Esophagus mucosa (tissue), 1 donor: ENCODE measurements at regions not wholly inside any gene's neighbourhood (a gene's known extent, or its start where the extent isn't known, plus 50 kb on each side); places are given as distances from the start of the nearest gene placed in this dataset.
"Not testable (repeated sequence)": the region's sequence is repeated elsewhere in the genome, so short reads cannot be mapped to it uniquely, and the experiment has no call there.

ENCODE experiments used
- ATAC-seq: fragments of 200-7000 bp; cut with Tn5 transposase; one replicate; pipeline ENCODE4 v1.9.1; 2020
- donor health status: DM: yes; HTN: yes; CAD: no.

GRCh38 chr1:177406323-177406722 lies 235.6 kb downstream of the BRINP2 start:
- ATAC-seq: not testable (repeated sequence)

DNA sequence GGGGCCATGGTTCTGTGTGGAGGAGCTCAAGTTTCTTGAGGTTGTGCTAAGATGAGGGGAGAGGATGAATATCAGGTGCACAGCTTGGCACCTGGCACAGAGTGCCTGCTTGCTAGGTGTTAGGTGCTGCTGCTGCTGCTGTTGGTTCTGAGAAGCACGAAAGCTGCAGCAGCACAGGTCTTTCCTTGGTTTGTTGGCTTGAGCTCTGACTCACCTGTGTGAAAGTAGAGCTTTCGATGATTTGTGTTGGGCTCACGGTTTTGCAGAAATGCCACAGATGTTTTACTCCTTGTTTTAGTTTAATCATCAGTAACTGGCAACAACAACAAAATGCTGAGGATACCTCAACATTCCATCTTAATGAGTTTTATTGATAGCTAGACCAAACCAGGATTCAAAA lies 221.6 kb downstream of the BRINP2 start:
- no peak for ATAC-seq

DNA sequence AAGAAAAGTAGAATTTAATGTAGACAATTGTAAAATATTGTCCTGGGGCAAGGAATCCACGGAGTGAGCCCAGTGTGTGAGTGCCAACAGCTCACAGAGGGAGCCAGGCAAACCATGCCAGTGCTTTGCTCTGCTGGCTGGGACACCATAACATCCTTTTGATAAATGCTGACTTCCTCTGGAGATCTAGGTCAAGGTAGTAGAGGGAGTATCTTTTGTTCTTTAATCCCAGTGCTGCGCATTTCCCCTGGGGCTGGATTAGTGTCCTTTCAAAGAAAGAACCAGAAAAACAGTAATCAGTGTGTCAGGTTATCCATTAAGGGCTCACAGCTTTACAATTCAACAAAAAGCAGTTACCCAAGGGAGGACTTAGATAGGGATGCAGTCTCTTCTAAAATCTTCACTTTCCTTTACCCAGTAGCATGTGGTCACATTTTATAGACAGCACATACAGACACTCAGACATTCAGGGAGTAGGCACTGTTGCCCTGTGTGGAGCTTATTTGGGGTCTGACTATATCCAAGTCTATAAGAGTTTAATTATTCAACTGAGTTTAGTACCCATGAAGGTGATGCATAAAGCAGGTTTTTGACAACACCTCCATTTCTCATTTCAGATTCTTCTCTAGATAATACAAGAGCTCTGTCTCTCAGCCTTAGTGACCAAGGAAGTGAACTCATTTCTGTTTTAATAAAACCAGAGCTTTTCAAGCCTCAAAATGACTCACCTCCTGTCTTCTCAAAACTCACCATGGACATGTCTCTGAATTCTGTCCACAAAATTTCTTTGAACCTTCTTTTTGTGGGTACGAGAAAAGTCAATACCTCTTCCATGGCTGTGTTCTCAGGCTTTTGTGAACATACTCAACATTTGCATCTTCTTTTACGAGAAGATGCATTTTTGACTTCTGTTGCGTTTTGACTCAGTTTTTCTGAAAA lies 215.3 kb downstream of the BRINP2 start:
- peak; percentile 33 for ATAC-seq

- ATAC-seq: no peak
These were observed 213.7 kb downstream of the BRINP2 start for GRCh38 chr1:177384461-177384860.

- ATAC-seq: no peak
These were observed 213.0 kb downstream of the BRINP2 start for GRCh38 chr1:177383715-177384114.

DNA sequence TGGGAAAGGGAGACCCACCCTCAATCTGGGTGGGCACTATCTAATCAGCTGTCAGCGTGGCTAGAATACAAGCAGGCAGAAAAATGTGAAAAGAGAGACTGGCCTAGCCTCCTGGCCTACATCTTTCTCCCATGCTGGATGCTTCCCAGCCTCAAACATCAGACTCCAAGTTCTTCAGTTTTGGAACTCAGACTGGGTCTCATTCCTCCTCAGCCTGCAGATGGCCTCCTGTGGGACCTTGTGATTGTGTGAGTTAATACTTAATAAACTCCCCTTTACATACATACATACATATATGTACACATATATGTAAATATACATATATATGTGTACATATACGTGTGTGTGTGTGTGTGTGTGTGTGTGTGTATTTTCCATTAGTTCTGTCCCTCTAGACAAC lies 207.1 kb downstream of the BRINP2 start:
- ATAC-seq: no peak

- no peak for ATAC-seq
These were observed 197.5 kb downstream of the BRINP2 start for GRCh38 chr1:177368255-177368654.

DNA sequence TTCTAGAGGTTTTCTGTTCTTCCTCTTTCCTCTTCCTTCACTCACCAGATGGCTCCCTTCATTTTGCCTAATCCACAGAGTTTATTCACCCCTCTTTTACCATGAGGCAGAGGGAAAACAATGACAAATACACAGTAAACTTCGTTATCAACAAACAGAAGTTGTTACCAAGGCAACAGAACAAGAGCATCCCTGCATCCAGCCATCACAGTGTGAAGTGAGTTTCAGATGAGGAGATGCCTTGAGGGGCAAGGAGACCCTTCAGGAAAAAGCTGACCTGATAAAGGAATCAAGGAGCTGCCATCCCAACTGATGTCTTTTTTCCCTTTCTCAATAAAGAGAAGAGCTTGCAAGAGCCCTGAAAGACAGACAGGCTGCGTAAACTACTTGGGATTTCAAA lies 195.3 kb downstream of the BRINP2 start:
- ATAC-seq: no peak

DNA sequence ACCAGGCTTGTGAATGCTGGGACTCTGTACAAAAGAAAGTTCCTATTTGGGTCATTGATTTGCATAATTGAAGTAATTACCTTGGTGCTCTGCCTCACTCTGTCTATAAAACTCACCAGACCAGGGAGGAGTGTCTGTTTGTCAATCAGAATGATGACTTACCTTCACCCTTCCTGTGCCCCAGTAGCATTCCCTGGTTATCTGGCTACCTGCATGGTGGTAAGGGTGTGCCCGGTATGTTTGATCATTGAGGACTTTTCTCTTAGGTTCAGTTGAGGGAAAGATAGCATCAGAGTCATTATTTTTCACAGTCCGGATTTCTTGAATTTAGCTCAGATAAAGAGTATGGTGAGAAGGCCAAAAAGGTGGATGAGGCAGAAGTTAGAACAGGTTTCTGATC lies 190.0 kb downstream of the BRINP2 start:
- ATAC-seq: no peak

- ATAC-seq: no peak
These were observed 186.1 kb downstream of the BRINP2 start for GRCh38 chr1:177356674-177357435.

DNA sequence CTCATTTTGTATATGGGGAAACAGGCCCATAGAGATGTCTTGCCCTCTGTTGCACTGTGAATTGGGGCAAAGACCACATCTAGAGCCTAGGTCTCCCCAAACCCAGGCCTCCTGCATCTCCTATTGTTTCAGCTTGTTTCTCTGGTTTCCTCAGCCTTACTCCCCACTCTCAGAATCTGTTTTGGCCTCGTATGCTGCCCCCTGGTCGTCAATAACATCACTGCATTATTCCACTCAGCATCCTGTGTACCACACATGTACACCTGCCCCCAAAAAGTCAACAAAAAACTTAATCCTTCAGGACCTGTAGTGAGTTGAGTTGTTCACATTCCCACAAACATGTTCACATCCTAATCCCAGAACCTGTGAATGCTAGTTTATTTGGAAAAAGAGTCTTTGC lies 184.8 kb downstream of the BRINP2 start:
- no peak for ATAC-seq

- no peak for ATAC-seq
These were observed 183.5 kb downstream of the BRINP2 start for GRCh38 chr1:177354247-177354646.

- ATAC-seq: no peak
These were observed 180.8 kb downstream of the BRINP2 start for GRCh38 chr1:177351361-177352108.

GRCh38 chr1:177346790-177347359 lies 176.1 kb downstream of the BRINP2 start:
- ATAC-seq: no peak

GRCh38 chr1:177343445-177343844 lies 172.7 kb downstream of the BRINP2 start:
- ATAC-seq: no peak

DNA sequence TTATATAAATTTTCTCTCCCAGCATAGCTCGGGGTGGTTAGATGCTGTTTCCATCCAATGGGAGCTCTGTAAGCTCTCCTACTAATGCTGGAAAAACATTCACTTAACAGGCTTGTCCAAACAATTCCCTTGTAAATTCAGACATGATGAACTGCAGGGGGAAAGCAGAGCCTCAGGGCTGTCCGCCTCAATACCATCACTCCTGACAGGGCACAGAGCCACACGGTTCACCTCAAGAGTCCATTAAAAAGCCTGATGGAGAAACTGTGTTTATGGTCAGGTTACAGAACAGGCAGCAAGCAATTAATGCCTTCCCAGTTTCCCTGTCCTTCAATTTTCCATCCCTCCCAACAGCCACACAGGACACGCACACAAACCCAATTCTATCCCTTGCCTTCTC lies 171.0 kb downstream of the BRINP2 start:
- ATAC-seq: no peak

DNA sequence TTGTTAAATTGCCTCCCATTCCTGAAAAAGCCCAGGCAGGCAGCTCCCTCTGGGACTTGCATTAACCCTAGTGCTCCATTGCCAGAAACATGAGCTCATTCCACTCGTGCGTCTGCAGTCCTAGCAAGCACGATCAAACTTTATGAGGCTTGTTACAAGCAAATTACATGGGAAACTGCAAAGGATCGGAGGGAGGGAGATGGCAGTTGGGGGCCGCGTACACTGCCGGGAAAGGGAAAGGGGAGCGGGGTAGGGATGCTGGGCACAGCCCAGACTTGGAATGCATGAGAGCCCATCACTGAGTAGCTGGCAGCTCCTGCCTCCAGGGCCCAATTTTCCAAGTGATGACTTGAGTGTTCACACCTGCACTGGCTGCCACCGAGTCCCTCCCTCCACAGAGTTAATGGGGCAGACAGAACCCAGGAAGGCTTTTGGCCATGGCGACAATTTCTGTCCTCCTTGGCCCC lies 169.9 kb downstream of the BRINP2 start:
- no peak for ATAC-seq

DNA sequence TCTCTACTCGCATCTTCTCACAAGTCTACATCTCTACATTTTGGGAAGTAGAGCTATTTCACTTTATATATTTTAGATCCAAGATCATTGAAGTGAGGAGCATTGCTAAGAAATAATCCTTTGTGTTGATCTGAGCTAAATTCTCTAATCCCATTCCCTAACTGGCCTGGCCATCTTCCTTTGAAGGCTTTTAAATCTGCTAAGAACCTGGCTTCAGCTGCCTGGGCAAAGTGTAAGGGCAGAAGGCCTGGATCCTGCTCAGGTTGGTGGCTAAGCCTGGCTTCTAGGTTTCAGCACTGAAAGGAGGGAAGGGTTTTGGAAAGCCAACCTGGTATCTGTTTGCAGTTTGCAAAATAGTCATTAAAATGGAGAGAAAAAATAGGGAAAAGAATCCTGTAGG lies 167.6 kb downstream of the BRINP2 start:
- ATAC-seq: no peak

GRCh38 chr1:177334903-177335302 lies 164.1 kb downstream of the BRINP2 start:
- ATAC-seq: no peak

DNA sequence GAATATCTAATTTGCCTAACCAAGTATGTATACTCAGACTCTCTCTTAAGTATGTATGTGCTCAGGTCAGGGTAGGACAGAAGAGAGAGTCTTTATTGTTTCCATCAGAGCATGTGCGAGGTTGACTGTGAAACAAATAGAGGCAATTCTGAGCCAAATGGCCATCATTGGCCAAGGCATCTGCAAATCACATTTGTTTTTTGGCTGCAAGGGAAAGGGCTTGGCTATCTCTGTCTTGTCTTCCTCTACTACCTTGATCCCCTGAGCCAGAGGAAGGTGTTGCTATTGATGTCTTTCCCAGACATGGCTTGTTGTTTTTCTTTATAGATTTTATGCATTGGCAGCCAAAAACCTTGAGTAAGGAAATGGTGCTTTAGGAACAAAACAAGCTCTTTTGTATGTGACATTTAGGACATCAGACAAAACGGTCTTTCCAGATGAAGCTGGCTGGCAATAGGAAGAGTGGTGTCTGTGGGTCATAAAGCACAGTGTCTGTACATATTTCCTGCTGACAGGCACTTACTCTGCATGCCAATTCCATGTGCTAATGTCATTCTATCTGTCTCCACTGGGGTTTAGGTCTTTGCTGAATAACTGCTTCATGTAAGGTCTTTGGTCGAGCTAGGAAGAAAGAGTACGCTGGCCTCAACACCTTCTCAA lies 163.3 kb downstream of the BRINP2 start:
- no peak for ATAC-seq
